ENCODE measurements at regions not wholly inside any gene's neighbourhood (a gene's known extent, or its start where the extent isn't known, plus 50 kb on each side); places are given as distances from the start of the nearest gene placed in this dataset.
A peak's percentile ranks its signal among the peaks of the same experiment; 100 is the strongest.

DNA sequence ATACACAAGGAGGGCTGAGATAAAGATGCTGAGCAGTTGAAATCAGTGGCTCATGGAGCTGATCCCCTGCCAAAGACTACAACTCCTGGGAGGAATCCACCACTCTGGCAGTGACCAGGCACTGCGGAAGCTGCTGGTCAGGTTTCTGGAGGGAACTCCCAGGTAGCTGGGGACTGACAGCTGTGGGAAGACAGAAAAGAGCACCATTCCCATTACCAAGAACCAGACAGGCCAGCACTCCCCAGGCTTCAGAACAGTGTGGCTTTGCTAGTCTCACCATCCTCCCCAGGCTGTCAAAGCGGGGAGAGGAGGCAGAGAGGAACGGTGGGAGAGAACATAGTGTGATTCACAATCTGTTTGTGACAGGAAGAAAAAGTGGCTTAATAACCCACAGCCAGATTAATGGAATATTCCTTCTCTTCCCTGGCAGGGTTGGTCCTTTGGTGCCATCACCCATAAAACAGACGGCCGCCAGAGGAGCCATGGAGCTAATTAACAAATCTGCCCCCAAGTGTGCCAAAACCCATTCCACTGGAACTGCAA is 92.1 kb downstream of the MAB21L3 start:
- H3K4me3 Mint-ChIP-seq, result no peak overlapping the region
- H3K4me1 Mint-ChIP-seq, result no peaks in the 10 kb centered on the region
- DNase-seq, result no peak
- H3K27me3 Mint-ChIP-seq, result peaks cover 5 to 33% of the 10 kb centered on the region in 2 donors
- H3K27ac Mint-ChIP-seq, result no peak overlapping the region
- Histone ChIP-seq H3K4me3 (ENCODE audit: low read length) (no peak overlapping the region), H3K27ac (ENCODE audit: low read depth, low read length) (no peak overlapping the region), H3K9me3 (ENCODE audit: low read length) (no peaks in the 10 kb centered on the region), H3K4me1 (ENCODE audit: insufficient read depth, low read length) (no peaks in the 10 kb centered on the region), H3K27me3 (ENCODE audit: insufficient read depth, low read length, poor library complexity, severe bottlenecking) (no peaks in the 10 kb centered on the region), H3K36me3 (ENCODE audit: insufficient read depth, low read length) (no peaks in the 10 kb centered on the region)
- CTCF ChIA-PET, result no interaction called here
- peaks cover 0 to 5% (median 0%) of the 10 kb centered on the region in 5 donors for H3K9me3 Mint-ChIP-seq
- H3K36me3 Mint-ChIP-seq, result peaks cover 0 to 20% (median 1%) of the 10 kb centered on the region in 3 donors
- POLR2A ChIA-PET, result no interaction called here

DNA sequence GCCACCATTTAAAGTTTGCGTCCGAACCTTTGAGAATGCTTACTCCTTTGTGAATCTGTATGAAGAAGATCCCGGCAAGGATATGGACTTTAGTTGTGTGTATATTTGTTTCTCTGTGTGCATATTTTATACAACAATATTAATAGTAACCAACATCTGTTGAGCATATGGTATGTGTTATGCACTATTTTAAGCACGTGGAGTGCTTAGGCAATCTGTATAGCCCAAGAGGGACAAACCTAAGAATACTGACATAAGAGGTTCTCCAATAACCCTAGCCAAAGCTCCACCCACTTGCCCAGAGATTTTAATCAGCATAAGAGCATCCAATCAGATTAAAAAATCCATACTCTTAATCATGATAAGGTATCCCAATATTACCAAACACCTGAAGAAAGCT is 92.7 kb downstream of the MAB21L3 start:
- Histone ChIP-seq H3K36me3 (ENCODE audit: insufficient read depth, low read length) (no peaks in the 10 kb centered on the region), H3K4me3 (ENCODE audit: low read length) (no peak overlapping the region), H3K9me3 (ENCODE audit: low read length) (no peaks in the 10 kb centered on the region), H3K27me3 (ENCODE audit: insufficient read depth, low read length, poor library complexity, severe bottlenecking) (no peaks in the 10 kb centered on the region), H3K4me1 (ENCODE audit: insufficient read depth, low read length) (no peaks in the 10 kb centered on the region), H3K27ac (ENCODE audit: low read depth, low read length) (no peak overlapping the region)
- Mint-ChIP-seq H3K36me3 (peaks cover 0 to 20% (median 1%) of the 10 kb centered on the region in 3 donors), H3K27me3 (peaks cover 5 to 33% of the 10 kb centered on the region in 2 donors), H3K4me1 (no peaks in the 10 kb centered on the region), H3K9me3 (peaks cover 0 to 5% (median 0%) of the 10 kb centered on the region in 5 donors), H3K4me3 (no peak overlapping the region), H3K27ac (no peak overlapping the region)
- CTCF ChIA-PET, result no interaction called here
- POLR2A ChIA-PET, result no interaction called here
- DNase-seq, result no peak

DNA sequence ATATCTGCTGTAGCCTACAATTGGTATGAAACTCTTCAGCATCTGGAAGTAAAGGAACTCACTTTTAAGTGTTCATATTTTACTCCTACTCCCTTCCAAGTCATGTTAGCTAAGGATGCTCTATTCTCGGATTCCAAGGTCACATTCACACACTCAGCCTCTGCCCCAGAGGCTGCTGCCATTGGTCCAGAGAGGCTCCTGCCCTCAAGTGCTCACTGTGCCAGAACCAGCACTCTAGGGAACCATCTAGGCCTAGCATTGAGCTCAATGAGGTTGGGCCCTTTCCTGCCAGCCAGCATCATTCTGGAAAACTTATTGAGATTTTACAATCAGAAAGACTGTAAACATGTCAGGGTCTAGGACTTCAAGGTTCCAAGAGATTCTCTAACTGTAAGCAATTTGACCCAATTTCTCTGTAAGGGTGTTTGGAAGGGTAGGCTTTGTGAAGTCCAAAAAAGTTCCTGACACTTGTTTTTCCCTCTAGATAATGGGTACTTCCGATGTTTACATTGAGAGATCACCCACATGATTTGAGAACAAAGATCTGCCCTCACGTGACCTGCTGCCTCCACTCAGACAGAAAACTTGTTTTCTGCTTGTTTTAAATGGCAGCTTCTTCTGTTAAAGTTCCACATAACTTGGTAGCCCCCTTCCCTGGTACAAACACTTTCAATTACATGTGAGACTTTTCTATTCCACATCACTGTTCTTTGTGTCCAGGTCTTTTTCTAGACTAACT is 94.9 kb downstream of the MAB21L3 start:
- H3K27me3 ChIP-seq (ENCODE audit: insufficient read depth, low read length, poor library complexity, severe bottlenecking), result no peaks in the 10 kb centered on the region
- DNase-seq, result no peak
- Mint-ChIP-seq H3K9me3 (peaks cover 0 to 5% (median 0%) of the 10 kb centered on the region in 5 donors), H3K4me1 (no peaks in the 10 kb centered on the region), H3K27ac (no peak overlapping the region), H3K36me3 (peaks cover 0 to 14% (median 1%) of the 10 kb centered on the region in 3 donors), H3K27me3 (peaks cover 7 to 27% of the 10 kb centered on the region in 2 donors), H3K4me3 (no peak overlapping the region)
- ChIA-PET CTCF (no interaction called here), POLR2A (no interaction called here)
- H3K4me1 ChIP-seq (ENCODE audit: insufficient read depth, low read length), result no peaks in the 10 kb centered on the region
- no peaks in the 10 kb centered on the region for H3K36me3 ChIP-seq (ENCODE audit: insufficient read depth, low read length)
- no peak overlapping the region for H3K27ac ChIP-seq (ENCODE audit: low read depth, low read length)
- no peaks in the 10 kb centered on the region for H3K9me3 ChIP-seq (ENCODE audit: low read length)
- no peak overlapping the region for H3K4me3 ChIP-seq (ENCODE audit: low read length)

DNA sequence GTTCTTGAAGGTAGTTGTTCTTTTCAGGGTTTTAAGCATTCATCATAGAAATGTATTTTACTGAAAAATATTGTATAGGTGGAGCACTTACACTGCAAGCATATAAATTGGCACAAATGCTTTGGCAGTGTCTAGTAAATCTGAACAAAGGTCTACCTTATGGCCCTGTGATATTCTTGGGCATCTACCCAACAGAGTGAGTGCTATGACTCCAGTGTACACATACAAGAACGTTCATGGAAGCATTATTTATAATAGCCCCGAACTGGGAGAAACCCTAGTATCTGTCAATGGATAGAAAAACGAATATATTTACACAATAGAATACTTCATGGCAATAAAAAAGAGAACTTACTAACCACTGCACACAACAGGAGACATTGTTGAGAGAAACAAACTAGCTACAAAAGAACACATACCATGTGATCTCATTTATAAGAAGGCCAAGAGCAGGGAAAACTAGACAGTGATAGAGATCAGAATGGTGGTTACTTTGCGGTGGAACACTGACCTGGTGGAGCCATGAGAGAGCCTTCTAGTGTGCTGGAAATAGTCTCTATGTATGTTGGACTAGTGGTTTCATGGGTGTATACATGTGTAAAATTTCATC is 96.0 kb downstream of the MAB21L3 start:
- ChIA-PET POLR2A (no interaction called here), CTCF (interaction anchor here (0.5 kb wide), 1 partner anchor 453 kb away, joined by 3 read pairs; no protein-coding TSS in a partner anchor)
- Histone ChIP-seq H3K27me3 (ENCODE audit: insufficient read depth, low read length, poor library complexity, severe bottlenecking) (no peaks in the 10 kb centered on the region), H3K36me3 (ENCODE audit: insufficient read depth, low read length) (no peaks in the 10 kb centered on the region), H3K4me3 (ENCODE audit: low read length) (no peak overlapping the region), H3K4me1 (ENCODE audit: insufficient read depth, low read length) (no peaks in the 10 kb centered on the region), H3K27ac (ENCODE audit: low read depth, low read length) (no peak overlapping the region), H3K9me3 (ENCODE audit: low read length) (no peaks in the 10 kb centered on the region)
- H3K4me3 Mint-ChIP-seq, result no peak overlapping the region
- H3K36me3 Mint-ChIP-seq, result peaks cover 0 to 19% (median 1%) of the 10 kb centered on the region in 3 donors
- no peak for DNase-seq
- no peaks in the 10 kb centered on the region for H3K4me1 Mint-ChIP-seq
- peak overlapping the region in 1 of 8 donors; percentile 34 for H3K27ac Mint-ChIP-seq
- peaks cover 0 to 5% (median 0%) of the 10 kb centered on the region in 5 donors for H3K9me3 Mint-ChIP-seq
- H3K27me3 Mint-ChIP-seq, result peaks cover 6 to 28% of the 10 kb centered on the region in 2 donors

DNA sequence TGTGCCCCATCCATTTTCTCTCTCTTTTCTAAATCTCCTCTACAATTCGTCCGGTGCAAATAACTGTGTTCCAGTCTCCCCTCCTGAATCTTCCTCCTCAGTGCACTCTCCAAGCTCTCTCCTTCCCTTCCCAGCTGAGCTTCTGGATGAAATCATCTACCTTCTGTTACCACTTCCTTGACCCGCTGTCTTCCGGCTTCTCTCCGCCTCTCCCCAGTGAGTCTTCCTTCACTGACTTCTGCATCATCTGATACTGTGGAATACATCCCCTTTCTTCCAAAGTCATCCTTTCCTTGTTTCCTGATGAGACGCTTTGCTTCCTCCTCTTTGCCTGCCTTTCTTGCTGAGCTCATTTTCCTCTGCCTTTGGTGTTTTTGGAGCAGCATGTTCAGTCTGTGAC is 96.9 kb downstream of the MAB21L3 start:
- H3K27ac ChIP-seq (ENCODE audit: low read depth, low read length), result no peak overlapping the region
- Mint-ChIP-seq H3K4me3 (no peak overlapping the region), H3K4me1 (no peaks in the 10 kb centered on the region), H3K9me3 (peaks cover 0 to 4% (median 0%) of the 10 kb centered on the region in 5 donors), H3K27me3 (peaks cover 6 to 20% of the 10 kb centered on the region in 2 donors), H3K36me3 (peaks cover 0 to 21% (median 1%) of the 10 kb centered on the region in 3 donors), H3K27ac (no peak overlapping the region)
- no peaks in the 10 kb centered on the region for H3K4me1 ChIP-seq (ENCODE audit: insufficient read depth, low read length)
- H3K36me3 ChIP-seq (ENCODE audit: insufficient read depth, low read length), result no peaks in the 10 kb centered on the region
- POLR2A ChIA-PET, result no interaction called here
- CTCF ChIA-PET, result interaction anchor here (0.5 kb wide), 1 partner anchor 452 kb away, joined by 3 read pairs; no protein-coding TSS in a partner anchor
- no peak overlapping the region for H3K4me3 ChIP-seq (ENCODE audit: low read length)
- H3K9me3 ChIP-seq (ENCODE audit: low read length), result no peaks in the 10 kb centered on the region
- no peak for DNase-seq
- no peaks in the 10 kb centered on the region for H3K27me3 ChIP-seq (ENCODE audit: insufficient read depth, low read length, poor library complexity, severe bottlenecking)

- Histone ChIP-seq H3K27ac (ENCODE audit: low read depth, low read length) (no peak overlapping the region), H3K4me3 (ENCODE audit: low read length) (no peak overlapping the region), H3K27me3 (ENCODE audit: insufficient read depth, low read length, poor library complexity, severe bottlenecking) (no peaks in the 10 kb centered on the region), H3K9me3 (ENCODE audit: low read length) (no peaks in the 10 kb centered on the region), H3K36me3 (ENCODE audit: insufficient read depth, low read length) (no peaks in the 10 kb centered on the region), H3K4me1 (ENCODE audit: insufficient read depth, low read length) (no peaks in the 10 kb centered on the region)
- ChIA-PET CTCF (interaction anchor here (1.0 kb wide), 1 partner anchor 72 kb away, joined by 3 read pairs; no protein-coding TSS in a partner anchor), POLR2A (no interaction called here)
- no peak overlapping the region for H3K4me3 Mint-ChIP-seq
- peaks cover 5 to 16% of the 10 kb centered on the region in 2 donors for H3K27me3 Mint-ChIP-seq
- peaks cover 0 to 12% (median 0%) of the 10 kb centered on the region in 3 donors for H3K36me3 Mint-ChIP-seq
- no peaks in the 10 kb centered on the region for H3K4me1 Mint-ChIP-seq
- H3K9me3 Mint-ChIP-seq, result peaks cover 0 to 3% (median 0%) of the 10 kb centered on the region in 5 donors
- no peak overlapping the region for H3K27ac Mint-ChIP-seq
- DNase-seq, result no peak
Measured at GRCh38 chr1:116211294-116211693, 100.1 kb downstream of the MAB21L3 start.

- no peak for DNase-seq
- Histone ChIP-seq H3K36me3 (ENCODE audit: insufficient read depth, low read length) (no peaks in the 10 kb centered on the region), H3K4me3 (ENCODE audit: low read length) (no peak overlapping the region), H3K4me1 (ENCODE audit: insufficient read depth, low read length) (no peaks in the 10 kb centered on the region), H3K9me3 (ENCODE audit: low read length) (no peaks in the 10 kb centered on the region), H3K27ac (ENCODE audit: low read depth, low read length) (no peak overlapping the region), H3K27me3 (ENCODE audit: insufficient read depth, low read length, poor library complexity, severe bottlenecking) (no peaks in the 10 kb centered on the region)
- Mint-ChIP-seq H3K4me1 (no peaks in the 10 kb centered on the region), H3K4me3 (peak overlapping the region in 1 of 7 donors; percentile 41), H3K27ac (no peak overlapping the region), H3K27me3 (peaks cover 0 to 2% of the 10 kb centered on the region in 2 donors), H3K9me3 (no peaks in the 10 kb centered on the region), H3K36me3 (no peaks in the 10 kb centered on the region)
- CTCF ChIA-PET, result interaction anchor here (1.0 to 1.2 kb wide), 2 partner anchors 266 kb away, joined by 3 to 4 read pairs; no protein-coding TSS in a partner anchor
- POLR2A ChIA-PET, result interaction anchor here (0.5 kb wide), 1 partner anchor 598 kb away, joined by 3 read pairs; no protein-coding TSS in a partner anchor
Measured at GRCh38 chr1:116218922-116219321, 107.7 kb downstream of the MAB21L3 start.

All from CD8-positive, alpha-beta memory T cell (primary cell).